GM12878 (cell line): ENCODE measurements at regions not wholly inside any gene's neighbourhood (a gene's known extent, or its start where the extent isn't known, plus 50 kb on each side); places are given as distances from the start of the nearest gene placed in this dataset.

ENCODE experiments used
- BMI1 ChIP-seq: fragments of 450-650 bp; IDR thresholded peaks from 2 replicates; pipeline ENCODE4 v1.6.1; 2016; ENCODE audit warnings: mild to moderate bottlenecking, moderate library complexity, borderline replicate concordance
- EGR1 ChIP-seq, 2 experiments: IDR thresholded peaks; 1 replicate in 1 of 2; 2 replicates in 1 of 2; pipeline ENCODE4 v1.6.1; 2011 to 2012; ENCODE audit warnings: low read depth in 2 of 2, low read length in 2 of 2, borderline replicate concordance in 1 of 2, mild to moderate bottlenecking in 1 of 2, moderate library complexity in 1 of 2
- RCOR1 ChIP-seq: conservative IDR thresholded peaks from 2 replicates; pipeline ENCODE4 v1.6.1; 2012; ENCODE audit warnings: low read depth, low read length, improper control_type of control experiment
- TAF1 ChIP-seq: IDR thresholded peaks from 2 replicates; pipeline ENCODE4 v1.6.1; 2011; ENCODE audit warnings: mild to moderate bottlenecking, low read depth, low read length, borderline replicate concordance
- TF ChIP-seq, protein P1 (sequence below): IDR thresholded peaks from 2 replicates; pipeline ENCODE4 v1.6.1; 2011; ENCODE audit warnings: low read depth, low read length, improper control_type of control experiment, borderline replicate concordance
- TF ChIP-seq, protein P2 (sequence below): fragments of 450-650 bp; IDR thresholded peaks from 2 replicates; pipeline ENCODE4 v1.6.1; 2016; ENCODE audit warnings: mild to moderate bottlenecking, moderate library complexity, borderline replicate concordance

DNA sequence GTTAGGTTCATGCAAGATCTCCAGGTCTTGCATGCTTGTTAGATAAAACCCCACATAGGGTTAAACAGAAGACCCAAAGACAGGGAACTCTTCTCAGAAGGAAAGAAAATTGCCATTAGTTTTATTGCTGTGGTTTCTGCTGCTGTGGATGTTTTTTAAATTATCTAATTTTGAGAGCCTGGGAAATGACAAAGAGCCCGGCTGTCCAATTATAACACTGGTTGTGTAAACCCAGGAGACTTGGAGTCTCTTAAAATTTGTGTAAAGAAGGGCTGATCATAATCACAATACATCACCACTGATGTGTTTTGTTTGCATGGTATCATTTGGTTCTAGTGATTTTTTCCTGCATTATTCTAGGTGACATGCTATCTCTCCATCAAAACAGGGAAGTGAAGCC is 246.5 kb upstream of the MYO3A start:
- TF ChIP-seq, protein P1, sequence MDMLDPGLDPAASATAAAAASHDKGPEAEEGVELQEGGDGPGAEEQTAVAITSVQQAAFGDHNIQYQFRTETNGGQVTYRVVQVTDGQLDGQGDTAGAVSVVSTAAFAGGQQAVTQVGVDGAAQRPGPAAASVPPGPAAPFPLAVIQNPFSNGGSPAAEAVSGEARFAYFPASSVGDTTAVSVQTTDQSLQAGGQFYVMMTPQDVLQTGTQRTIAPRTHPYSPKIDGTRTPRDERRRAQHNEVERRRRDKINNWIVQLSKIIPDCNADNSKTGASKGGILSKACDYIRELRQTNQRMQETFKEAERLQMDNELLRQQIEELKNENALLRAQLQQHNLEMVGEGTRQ = no peak
- no peak for TF ChIP-seq RCOR1
- no peak for TF ChIP-seq BMI1
- TF ChIP-seq, protein P2, sequence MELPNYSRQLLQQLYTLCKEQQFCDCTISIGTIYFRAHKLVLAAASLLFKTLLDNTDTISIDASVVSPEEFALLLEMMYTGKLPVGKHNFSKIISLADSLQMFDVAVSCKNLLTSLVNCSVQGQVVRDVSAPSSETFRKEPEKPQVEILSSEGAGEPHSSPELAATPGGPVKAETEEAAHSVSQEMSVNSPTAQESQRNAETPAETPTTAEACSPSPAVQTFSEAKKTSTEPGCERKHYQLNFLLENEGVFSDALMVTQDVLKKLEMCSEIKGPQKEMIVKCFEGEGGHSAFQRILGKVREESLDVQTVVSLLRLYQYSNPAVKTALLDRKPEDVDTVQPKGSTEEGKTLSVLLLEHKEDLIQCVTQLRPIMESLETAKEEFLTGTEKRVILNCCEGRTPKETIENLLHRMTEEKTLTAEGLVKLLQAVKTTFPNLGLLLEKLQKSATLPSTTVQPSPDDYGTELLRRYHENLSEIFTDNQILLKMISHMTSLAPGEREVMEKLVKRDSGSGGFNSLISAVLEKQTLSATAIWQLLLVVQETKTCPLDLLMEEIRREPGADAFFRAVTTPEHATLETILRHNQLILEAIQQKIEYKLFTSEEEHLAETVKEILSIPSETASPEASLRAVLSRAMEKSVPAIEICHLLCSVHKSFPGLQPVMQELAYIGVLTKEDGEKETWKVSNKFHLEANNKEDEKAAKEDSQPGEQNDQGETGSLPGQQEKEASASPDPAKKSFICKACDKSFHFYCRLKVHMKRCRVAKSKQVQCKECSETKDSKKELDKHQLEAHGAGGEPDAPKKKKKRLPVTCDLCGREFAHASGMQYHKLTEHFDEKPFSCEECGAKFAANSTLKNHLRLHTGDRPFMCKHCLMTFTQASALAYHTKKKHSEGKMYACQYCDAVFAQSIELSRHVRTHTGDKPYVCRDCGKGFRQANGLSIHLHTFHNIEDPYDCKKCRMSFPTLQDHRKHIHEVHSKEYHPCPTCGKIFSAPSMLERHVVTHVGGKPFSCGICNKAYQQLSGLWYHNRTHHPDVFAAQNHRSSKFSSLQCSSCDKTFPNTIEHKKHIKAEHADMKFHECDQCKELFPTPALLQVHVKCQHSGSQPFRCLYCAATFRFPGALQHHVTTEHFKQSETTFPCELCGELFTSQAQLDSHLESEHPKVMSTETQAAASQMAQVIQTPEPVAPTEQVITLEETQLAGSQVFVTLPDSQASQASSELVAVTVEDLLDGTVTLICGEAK = no peak
- TF ChIP-seq TAF1 = no peak
- no peak for TF ChIP-seq EGR1 (IDR thresholded peaks at IDR 0.05; ENCODE audit: borderline replicate concordance in 1 of 2, low read depth in 2 of 2, low read length in 2 of 2)
